GM12872 (cell line): ENCODE measurements at regions not wholly inside any gene's neighbourhood (a gene's known extent, or its start where the extent isn't known, plus 50 kb on each side); places are given as distances from the start of the nearest gene placed in this dataset.

Experiments
- TF ChIP-seq, protein P1 (sequence below): IDR thresholded peaks from 3 replicates; pipeline ENCODE4 v1.5.1; 2011; ENCODE audit warnings: low read depth, mild to moderate bottlenecking, low read length, moderate library complexity; ENCODE audit not compliant: insufficient read depth

DNA sequence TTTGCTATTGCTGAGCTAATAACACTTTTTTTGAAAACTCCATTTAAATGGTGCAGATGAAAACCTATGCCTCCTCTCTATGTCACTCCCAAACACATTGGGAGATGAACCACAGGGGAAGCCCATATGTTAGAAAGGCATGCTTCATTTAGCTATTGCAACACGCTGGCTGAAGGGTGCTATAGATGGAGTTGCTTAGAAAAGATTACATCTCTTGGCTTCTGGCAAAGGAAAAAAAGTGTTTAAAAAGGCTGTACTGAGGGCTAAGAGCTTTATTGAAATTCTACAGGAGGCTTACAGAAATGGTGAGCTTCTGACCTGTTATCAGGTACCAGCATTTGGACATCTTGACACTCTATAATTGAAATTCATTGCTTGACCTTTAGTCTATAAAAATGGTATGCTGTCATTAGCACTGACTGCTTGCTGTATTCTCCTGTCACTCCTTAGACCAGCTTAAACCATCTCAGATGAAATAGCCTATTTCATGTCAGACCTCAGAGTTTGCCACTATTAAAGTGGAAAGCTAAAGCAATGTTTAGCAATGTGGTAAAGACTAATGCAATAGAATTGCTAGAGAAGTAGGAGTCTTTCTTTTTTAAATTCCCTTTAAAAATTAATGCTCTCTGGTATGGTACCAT, 503.9 kb downstream of the CDH11 start:
- TF ChIP-seq, protein P1, sequence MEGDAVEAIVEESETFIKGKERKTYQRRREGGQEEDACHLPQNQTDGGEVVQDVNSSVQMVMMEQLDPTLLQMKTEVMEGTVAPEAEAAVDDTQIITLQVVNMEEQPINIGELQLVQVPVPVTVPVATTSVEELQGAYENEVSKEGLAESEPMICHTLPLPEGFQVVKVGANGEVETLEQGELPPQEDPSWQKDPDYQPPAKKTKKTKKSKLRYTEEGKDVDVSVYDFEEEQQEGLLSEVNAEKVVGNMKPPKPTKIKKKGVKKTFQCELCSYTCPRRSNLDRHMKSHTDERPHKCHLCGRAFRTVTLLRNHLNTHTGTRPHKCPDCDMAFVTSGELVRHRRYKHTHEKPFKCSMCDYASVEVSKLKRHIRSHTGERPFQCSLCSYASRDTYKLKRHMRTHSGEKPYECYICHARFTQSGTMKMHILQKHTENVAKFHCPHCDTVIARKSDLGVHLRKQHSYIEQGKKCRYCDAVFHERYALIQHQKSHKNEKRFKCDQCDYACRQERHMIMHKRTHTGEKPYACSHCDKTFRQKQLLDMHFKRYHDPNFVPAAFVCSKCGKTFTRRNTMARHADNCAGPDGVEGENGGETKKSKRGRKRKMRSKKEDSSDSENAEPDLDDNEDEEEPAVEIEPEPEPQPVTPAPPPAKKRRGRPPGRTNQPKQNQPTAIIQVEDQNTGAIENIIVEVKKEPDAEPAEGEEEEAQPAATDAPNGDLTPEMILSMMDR: no peak

DNA sequence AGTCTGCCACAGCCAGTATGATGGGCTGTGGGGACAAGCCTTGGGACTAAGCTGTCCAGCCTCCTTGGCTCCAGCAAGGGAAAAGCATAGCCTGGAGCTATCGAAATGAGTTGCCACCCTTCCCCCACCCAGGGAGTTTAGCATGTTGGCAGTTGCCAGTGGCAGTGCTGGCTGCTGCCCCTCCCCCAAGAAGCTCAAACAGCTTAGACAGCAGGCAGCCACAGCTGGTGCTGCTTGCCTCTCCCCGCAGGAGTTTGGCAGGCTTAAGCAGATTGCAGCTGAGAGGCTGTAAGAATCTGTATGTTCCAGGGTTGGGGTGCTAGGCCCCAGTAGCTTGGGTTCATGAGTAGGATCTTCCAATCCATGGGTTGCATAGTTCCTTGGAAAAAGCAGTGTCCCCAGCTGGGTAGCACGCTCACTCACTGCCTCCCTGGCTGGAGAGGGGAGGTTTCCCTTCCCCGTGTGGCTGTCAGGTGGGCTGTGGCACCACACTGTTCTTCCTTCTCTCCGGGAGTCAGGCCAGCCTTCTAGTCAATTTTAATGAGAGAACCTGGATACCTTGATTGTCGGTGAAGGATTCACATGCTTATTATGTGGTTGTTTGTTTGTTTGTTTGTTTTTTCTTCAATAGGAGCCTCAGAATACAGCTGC, 506.1 kb downstream of the CDH11 start:
- TF ChIP-seq, protein P1: no peak

DNA sequence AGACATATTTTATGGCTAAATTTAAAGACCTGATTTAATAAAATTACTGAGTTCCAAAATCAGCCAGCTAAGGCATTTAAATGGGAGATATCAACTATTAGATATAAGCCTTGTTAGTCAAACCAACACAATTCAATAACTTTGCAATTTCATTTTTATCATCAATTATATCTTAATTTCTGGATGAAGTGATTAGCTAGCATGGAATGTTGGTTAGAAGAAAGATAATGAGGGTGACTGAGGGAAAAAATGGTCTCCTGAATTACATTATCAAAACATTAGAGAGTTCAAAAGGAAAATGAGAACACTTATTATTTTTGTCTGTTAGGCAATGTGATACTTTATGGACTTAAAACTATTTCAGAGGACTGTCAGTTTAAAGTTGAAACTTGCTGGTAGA, 525.7 kb downstream of the CDH11 start:
- TF ChIP-seq, protein P1: no peak

DNA sequence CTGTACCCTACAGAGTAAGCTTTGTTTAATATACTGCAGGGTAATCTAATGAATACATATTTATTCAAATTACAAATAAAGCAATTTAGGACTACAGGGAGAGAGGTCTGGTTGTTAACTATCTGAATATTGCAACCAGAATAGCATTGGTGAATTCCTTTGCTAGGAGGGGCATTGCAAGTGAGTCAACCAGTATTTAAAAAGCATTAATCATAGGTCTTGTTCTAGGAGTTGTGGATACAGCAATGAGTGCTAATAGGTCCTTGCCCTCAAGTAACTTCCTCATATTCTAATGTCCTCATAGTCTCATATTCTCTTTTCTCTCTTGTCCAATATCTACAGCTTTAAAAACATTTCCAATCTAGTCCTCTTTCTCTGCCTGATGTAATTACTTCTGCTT, 531.4 kb downstream of the CDH11 start:
- TF ChIP-seq, protein P1: no peak

DNA sequence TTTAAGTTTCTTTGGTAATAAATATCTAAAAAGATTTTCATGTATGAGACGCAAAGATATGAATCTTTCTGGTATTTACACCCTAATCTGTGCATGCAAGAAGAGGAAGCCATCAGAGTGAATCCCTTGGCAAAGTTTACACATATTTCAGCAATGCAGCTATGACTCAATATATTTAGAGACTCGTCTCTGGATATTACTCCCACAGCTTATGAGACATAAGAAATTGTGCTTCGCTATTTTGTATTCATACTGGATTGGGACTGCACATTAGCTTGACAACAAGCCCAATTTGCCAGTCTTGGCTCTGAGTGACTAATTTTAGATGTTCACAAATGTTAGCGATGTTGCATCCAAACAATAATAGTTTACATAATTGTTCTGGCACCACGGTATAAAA, 532.0 kb downstream of the CDH11 start:
- TF ChIP-seq, protein P1: no peak

DNA sequence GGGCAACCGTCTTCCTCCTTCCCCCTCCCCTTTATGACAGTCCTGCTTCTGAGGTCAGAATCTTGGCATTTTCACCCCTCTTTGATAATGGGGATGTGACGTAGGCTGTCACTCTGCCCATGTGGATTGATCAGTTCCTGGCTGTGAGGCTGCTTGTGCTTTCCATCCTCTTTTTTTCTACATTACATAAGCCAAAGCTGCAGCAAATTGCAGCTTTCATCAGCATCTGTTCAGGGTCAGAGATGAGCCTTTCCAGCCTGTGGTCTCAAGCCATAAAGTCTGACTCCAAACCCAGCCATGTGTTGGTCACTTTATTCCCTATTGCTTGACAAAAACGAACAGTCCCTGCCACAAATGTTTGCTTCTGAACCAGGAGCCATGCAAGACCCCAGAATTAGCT, 535.1 kb downstream of the CDH11 start:
- TF ChIP-seq, protein P1: no peak

DNA sequence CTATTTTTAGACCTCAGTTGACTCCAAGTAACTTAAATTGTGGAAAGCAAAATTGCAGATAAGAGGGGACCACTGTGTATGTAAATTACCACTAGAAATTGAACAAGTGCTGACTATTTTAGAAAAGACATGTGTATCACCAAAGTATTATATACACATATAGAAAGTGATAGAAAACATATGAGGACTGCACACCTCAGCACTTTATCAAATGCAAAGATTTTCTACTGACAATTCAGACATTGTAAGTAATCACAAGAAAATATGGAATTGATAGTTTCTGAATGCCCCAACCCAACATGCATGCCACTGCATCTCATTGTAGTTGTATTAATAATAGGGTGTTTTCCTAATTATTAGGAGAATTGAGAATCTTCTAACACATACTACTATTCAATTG, 536.5 kb downstream of the CDH11 start:
- TF ChIP-seq, protein P1: no peak
